ENCODE measurements at regions not wholly inside any gene's neighbourhood (a gene's known extent, or its start where the extent isn't known, plus 50 kb on each side); places are given as distances from the start of the nearest gene placed in this dataset.

GRCh38 chr9:7358876-7359275 is 440.7 kb downstream of the DMAC1 start:
- Histone ChIP-seq H3K4me3 (ENCODE audit: low read depth, low read length) (no peak overlapping the region), H3K36me3 (ENCODE audit: control insufficient read depth, insufficient read depth, low read length) (no peaks in the 10 kb centered on the region), H3K4me1 (ENCODE audit: control insufficient read depth, insufficient read depth, low read length) (no peaks in the 10 kb centered on the region), H3K9ac (ENCODE audit: low read depth, low read length) (no peak overlapping the region), H3K27me3 (ENCODE audit: control insufficient read depth, insufficient read depth, low read length) (no peaks in the 10 kb centered on the region), H3K9me3 (ENCODE audit: control insufficient read depth, insufficient read depth, low read length) (no peaks in the 10 kb centered on the region)

GRCh38 chr9:7354704-7355103 is 444.9 kb downstream of the DMAC1 start:
- Histone ChIP-seq H3K36me3 (ENCODE audit: control insufficient read depth, insufficient read depth, low read length) (no peaks in the 10 kb centered on the region), H3K27me3 (ENCODE audit: control insufficient read depth, insufficient read depth, low read length) (no peaks in the 10 kb centered on the region), H3K4me3 (ENCODE audit: low read depth, low read length) (no peak overlapping the region), H3K9me3 (ENCODE audit: control insufficient read depth, insufficient read depth, low read length) (no peaks in the 10 kb centered on the region), H3K4me1 (ENCODE audit: control insufficient read depth, insufficient read depth, low read length) (no peaks in the 10 kb centered on the region), H3K9ac (ENCODE audit: low read depth, low read length) (no peak overlapping the region)

- Histone ChIP-seq H3K36me3 (ENCODE audit: control insufficient read depth, insufficient read depth, low read length) (no peaks in the 10 kb centered on the region), H3K4me1 (ENCODE audit: control insufficient read depth, insufficient read depth, low read length) (no peaks in the 10 kb centered on the region), H3K9me3 (ENCODE audit: control insufficient read depth, insufficient read depth, low read length) (no peaks in the 10 kb centered on the region), H3K27me3 (ENCODE audit: control insufficient read depth, insufficient read depth, low read length) (no peaks in the 10 kb centered on the region), H3K9ac (ENCODE audit: low read depth, low read length) (no peak overlapping the region), H3K4me3 (ENCODE audit: low read depth, low read length) (no peak overlapping the region)
Measured at GRCh38 chr9:7348692-7349091, 450.9 kb downstream of the DMAC1 start.

GRCh38 chr9:7347556-7347955 is 452.0 kb downstream of the DMAC1 start:
- Histone ChIP-seq H3K4me3 (ENCODE audit: low read depth, low read length) (no peak overlapping the region), H3K36me3 (ENCODE audit: control insufficient read depth, insufficient read depth, low read length) (no peaks in the 10 kb centered on the region), H3K4me1 (ENCODE audit: control insufficient read depth, insufficient read depth, low read length) (no peaks in the 10 kb centered on the region), H3K9ac (ENCODE audit: low read depth, low read length) (no peak overlapping the region), H3K9me3 (ENCODE audit: control insufficient read depth, insufficient read depth, low read length) (no peaks in the 10 kb centered on the region), H3K27me3 (ENCODE audit: control insufficient read depth, insufficient read depth, low read length) (no peaks in the 10 kb centered on the region)

GRCh38 chr9:7346144-7346543 is 453.4 kb downstream of the DMAC1 start:
- no peaks in the 10 kb centered on the region for H3K36me3 ChIP-seq (ENCODE audit: control insufficient read depth, insufficient read depth, low read length)
- no peak overlapping the region for H3K4me3 ChIP-seq (ENCODE audit: low read depth, low read length)
- H3K9me3 ChIP-seq (ENCODE audit: control insufficient read depth, insufficient read depth, low read length), result no peaks in the 10 kb centered on the region
- no peaks in the 10 kb centered on the region for H3K4me1 ChIP-seq (ENCODE audit: control insufficient read depth, insufficient read depth, low read length)
- H3K27me3 ChIP-seq (ENCODE audit: control insufficient read depth, insufficient read depth, low read length), result no peaks in the 10 kb centered on the region
- H3K9ac ChIP-seq (ENCODE audit: low read depth, low read length), result no peak overlapping the region

GRCh38 chr9:7342736-7343135 is 456.8 kb downstream of the DMAC1 start:
- Histone ChIP-seq H3K9me3 (ENCODE audit: control insufficient read depth, insufficient read depth, low read length) (no peaks in the 10 kb centered on the region), H3K9ac (ENCODE audit: low read depth, low read length) (no peak overlapping the region), H3K27me3 (ENCODE audit: control insufficient read depth, insufficient read depth, low read length) (no peaks in the 10 kb centered on the region), H3K36me3 (ENCODE audit: control insufficient read depth, insufficient read depth, low read length) (no peaks in the 10 kb centered on the region), H3K4me1 (ENCODE audit: control insufficient read depth, insufficient read depth, low read length) (no peaks in the 10 kb centered on the region), H3K4me3 (ENCODE audit: low read depth, low read length) (no peak overlapping the region)

GRCh38 chr9:7342229-7342628 is 457.3 kb downstream of the DMAC1 start:
- Histone ChIP-seq H3K9me3 (ENCODE audit: control insufficient read depth, insufficient read depth, low read length) (no peaks in the 10 kb centered on the region), H3K4me3 (ENCODE audit: low read depth, low read length) (no peak overlapping the region), H3K9ac (ENCODE audit: low read depth, low read length) (no peak overlapping the region), H3K27me3 (ENCODE audit: control insufficient read depth, insufficient read depth, low read length) (no peaks in the 10 kb centered on the region), H3K4me1 (ENCODE audit: control insufficient read depth, insufficient read depth, low read length) (no peaks in the 10 kb centered on the region), H3K36me3 (ENCODE audit: control insufficient read depth, insufficient read depth, low read length) (no peaks in the 10 kb centered on the region)

GRCh38 chr9:7341571-7341970 is 458.0 kb downstream of the DMAC1 start:
- no peaks in the 10 kb centered on the region for H3K9me3 ChIP-seq (ENCODE audit: control insufficient read depth, insufficient read depth, low read length)
- H3K4me1 ChIP-seq (ENCODE audit: control insufficient read depth, insufficient read depth, low read length), result no peaks in the 10 kb centered on the region
- H3K27me3 ChIP-seq (ENCODE audit: control insufficient read depth, insufficient read depth, low read length), result no peaks in the 10 kb centered on the region
- no peak overlapping the region for H3K4me3 ChIP-seq (ENCODE audit: low read depth, low read length)
- no peaks in the 10 kb centered on the region for H3K36me3 ChIP-seq (ENCODE audit: control insufficient read depth, insufficient read depth, low read length)
- H3K9ac ChIP-seq (ENCODE audit: low read depth, low read length), result no peak overlapping the region

- no peaks in the 10 kb centered on the region for H3K36me3 ChIP-seq (ENCODE audit: control insufficient read depth, insufficient read depth, low read length)
- H3K4me1 ChIP-seq (ENCODE audit: control insufficient read depth, insufficient read depth, low read length), result no peaks in the 10 kb centered on the region
- H3K9me3 ChIP-seq (ENCODE audit: control insufficient read depth, insufficient read depth, low read length), result no peaks in the 10 kb centered on the region
- H3K27me3 ChIP-seq (ENCODE audit: control insufficient read depth, insufficient read depth, low read length), result no peaks in the 10 kb centered on the region
- H3K4me3 ChIP-seq (ENCODE audit: low read depth, low read length), result no peak overlapping the region
- no peak overlapping the region for H3K9ac ChIP-seq (ENCODE audit: low read depth, low read length)
Measured at GRCh38 chr9:7340451-7340850, 459.1 kb downstream of the DMAC1 start.

- H3K9ac ChIP-seq (ENCODE audit: low read depth, low read length), result no peak overlapping the region
- no peaks in the 10 kb centered on the region for H3K9me3 ChIP-seq (ENCODE audit: control insufficient read depth, insufficient read depth, low read length)
- no peaks in the 10 kb centered on the region for H3K27me3 ChIP-seq (ENCODE audit: control insufficient read depth, insufficient read depth, low read length)
- H3K4me1 ChIP-seq (ENCODE audit: control insufficient read depth, insufficient read depth, low read length), result no peaks in the 10 kb centered on the region
- H3K36me3 ChIP-seq (ENCODE audit: control insufficient read depth, insufficient read depth, low read length), result no peaks in the 10 kb centered on the region
- no peak overlapping the region for H3K4me3 ChIP-seq (ENCODE audit: low read depth, low read length)
Measured at GRCh38 chr9:7338586-7339281, 460.8 kb downstream of the DMAC1 start.

- Histone ChIP-seq H3K9ac (ENCODE audit: low read depth, low read length) (no peak overlapping the region), H3K36me3 (ENCODE audit: control insufficient read depth, insufficient read depth, low read length) (no peaks in the 10 kb centered on the region), H3K27me3 (ENCODE audit: control insufficient read depth, insufficient read depth, low read length) (no peaks in the 10 kb centered on the region), H3K4me3 (ENCODE audit: low read depth, low read length) (no peak overlapping the region), H3K9me3 (ENCODE audit: control insufficient read depth, insufficient read depth, low read length) (no peaks in the 10 kb centered on the region), H3K4me1 (ENCODE audit: control insufficient read depth, insufficient read depth, low read length) (no peaks in the 10 kb centered on the region)
Measured at GRCh38 chr9:7336356-7337065, 463.1 kb downstream of the DMAC1 start.

- no peak overlapping the region for H3K9ac ChIP-seq (ENCODE audit: low read depth, low read length)
- no peak overlapping the region for H3K4me3 ChIP-seq (ENCODE audit: low read depth, low read length)
- no peaks in the 10 kb centered on the region for H3K4me1 ChIP-seq (ENCODE audit: control insufficient read depth, insufficient read depth, low read length)
- H3K36me3 ChIP-seq (ENCODE audit: control insufficient read depth, insufficient read depth, low read length), result no peaks in the 10 kb centered on the region
- H3K9me3 ChIP-seq (ENCODE audit: control insufficient read depth, insufficient read depth, low read length), result no peaks in the 10 kb centered on the region
- H3K27me3 ChIP-seq (ENCODE audit: control insufficient read depth, insufficient read depth, low read length), result no peaks in the 10 kb centered on the region
Measured at GRCh38 chr9:7333719-7334118, 465.9 kb downstream of the DMAC1 start.

Data from iPS-15b (cell line).